Ascending aorta (tissue), 2 donors: ENCODE measurements at regions not wholly inside any gene's neighbourhood (a gene's known extent, or its start where the extent isn't known, plus 50 kb on each side); places are given as distances from the start of the nearest gene placed in this dataset.

Source experiments
- DNase-seq, 2 donors: peaks; one replicate each; pipeline ENCODE4 v3.0.0-alpha.2; 2019; ENCODE audit warnings: low spot score in 2 of 2
- H3K27ac ChIP-seq, 2 donors: fragments of 200-600 bp; sonication (generic); one replicate each; pipeline ENCODE4 v1.5.1; 2016 to 2017; ENCODE audit warnings: mild to moderate bottlenecking in 1 of 2
- H3K27me3 ChIP-seq: fragments of 200-600 bp; sonication (generic); one replicate; pipeline ENCODE4 v1.5.1; 2017
- H3K36me3 ChIP-seq, 2 donors: fragments of 200-600 bp; sonication (generic); one replicate each; pipeline ENCODE4 v1.5.1; 2016
- H3K4me1 ChIP-seq, 2 donors: fragments of 200-600 bp; sonication (generic); one replicate each; pipeline ENCODE4 v1.5.1; 2016 to 2017; ENCODE audit warnings: mild to moderate bottlenecking in 1 of 2
- H3K4me3 ChIP-seq, 2 donors: fragments of 200-600 bp; sonication (generic); one replicate each; pipeline ENCODE4 v1.5.1; 2016 to 2017; ENCODE audit warnings: mild to moderate bottlenecking in 1 of 2
- H3K9me3 ChIP-seq, 2 donors: fragments of 200-600 bp; sonication (generic); one replicate each; pipeline ENCODE4 v1.5.1; 2016
- CTCF ChIP-seq, 3 experiments: fragments of 200-600 bp in 2 of 3; fragments of 450-650 bp in 1 of 3; sonication (generic) in 2 of 3; IDR thresholded peaks; one replicate each; pipeline ENCODE4 v1.5.1; 2016 to 2019; ENCODE audit warnings: antibody characterized with exemption in 3 of 3, mild to moderate bottlenecking in 1 of 3, moderate library complexity in 1 of 3
- intact Hi-C: fragments of 100-400 bp; cut with DNase I; formaldehyde crosslinking; loops from one replicate; pipeline ENCODE4 v1.15.1; 2023

DNA sequence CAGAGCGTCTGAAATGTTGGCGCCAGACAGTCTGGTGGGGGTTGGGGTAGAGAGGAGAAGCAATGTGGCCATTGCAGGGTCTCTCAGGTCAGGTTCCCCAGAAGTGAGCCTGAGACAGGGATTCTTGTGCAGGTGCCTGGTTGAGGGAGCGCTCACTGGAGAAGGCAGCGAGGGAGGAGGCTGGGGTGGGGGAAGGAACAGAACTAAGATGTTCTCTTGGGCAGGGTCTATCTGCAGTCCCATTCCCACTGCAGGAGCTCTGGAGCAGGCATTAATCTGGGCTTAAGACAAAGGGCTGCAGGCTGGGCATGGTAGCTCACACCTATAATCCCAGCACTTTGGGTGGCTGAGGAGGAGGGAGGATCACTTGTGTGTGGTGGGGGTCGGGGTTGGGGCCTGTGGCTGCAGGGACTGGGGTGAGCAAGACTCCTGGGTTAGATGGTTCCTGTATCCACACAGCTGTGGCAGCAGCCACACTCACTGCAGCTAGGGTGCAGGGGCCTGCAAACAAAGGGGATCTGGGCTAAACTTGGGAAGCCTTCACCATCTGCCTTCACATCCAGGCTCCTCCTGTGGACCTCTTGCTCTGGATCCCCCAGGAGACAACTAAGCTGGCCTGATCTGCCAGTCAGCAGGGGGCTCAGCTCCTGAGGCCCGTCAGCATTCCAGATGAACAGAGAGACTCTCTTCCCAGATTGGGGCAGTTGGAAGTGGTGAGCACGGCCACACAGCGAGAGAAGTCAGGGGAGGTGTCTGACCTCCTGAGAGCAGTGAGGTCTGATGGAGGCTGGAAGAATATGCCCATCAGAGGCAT is 172.5 kb downstream of the ABHD5 start:
- no peak for TF ChIP-seq CTCF (IDR thresholded peaks at IDR 0.05)
- no peaks in the 10 kb centered on the region for H3K9me3 ChIP-seq
- H3K4me3 ChIP-seq, result no peak overlapping the region
- no peaks in the 10 kb centered on the region for H3K36me3 ChIP-seq
- peak in 1 of 2 donors; percentile 28 for DNase-seq
- H3K27ac ChIP-seq, result no peak overlapping the region
- H3K4me1 ChIP-seq, result peaks cover 0 to 5% of the 10 kb centered on the region in 2 donors
- intact Hi-C loops, result loop anchor here (10.0 kb wide), 1 partner anchor 202 kb away; no protein-coding TSS in a partner anchor
- no peaks in the 10 kb centered on the region for H3K27me3 ChIP-seq

GRCh38 chr3:43863966-43864933 is 173.5 kb downstream of the ABHD5 start:
- Histone ChIP-seq H3K27me3 (no peaks in the 10 kb centered on the region), H3K4me1 (peaks cover 0 to 5% of the 10 kb centered on the region in 2 donors), H3K9me3 (no peaks in the 10 kb centered on the region), H3K27ac (no peak overlapping the region), H3K4me3 (no peak overlapping the region), H3K36me3 (no peaks in the 10 kb centered on the region)
- DNase-seq, result peak in 1 of 2 donors; percentile 43
- TF ChIP-seq CTCF (IDR thresholded peaks at IDR 0.05), result no peak
- intact Hi-C loops, result loop anchor here (10.0 kb wide), 1 partner anchor 201 kb away; no protein-coding TSS in a partner anchor

DNA sequence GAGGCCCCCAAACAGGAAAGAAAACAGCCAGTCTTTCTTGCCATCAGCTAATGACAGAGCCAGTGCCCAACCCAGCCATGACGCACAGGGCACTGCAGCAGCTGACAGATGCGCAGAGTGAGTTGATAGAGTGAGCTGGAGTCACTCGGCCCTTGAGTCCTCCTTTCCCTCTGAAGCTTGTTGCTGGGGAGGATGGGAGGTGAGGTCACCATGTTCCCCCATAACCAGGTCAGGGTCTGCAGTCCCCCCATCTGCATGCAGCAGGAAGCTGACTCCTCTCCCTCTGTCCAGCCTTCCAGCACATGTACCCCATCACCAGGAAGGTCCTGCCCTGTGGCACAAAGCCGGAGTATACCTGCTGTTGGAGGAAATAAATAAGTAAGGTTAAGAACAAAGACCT is 174.6 kb downstream of the ABHD5 start:
- Histone ChIP-seq H3K4me3 (no peak overlapping the region), H3K27ac (no peak overlapping the region), H3K27me3 (no peaks in the 10 kb centered on the region), H3K4me1 (peaks cover 5 to 14% of the 10 kb centered on the region in 2 donors), H3K9me3 (no peaks in the 10 kb centered on the region), H3K36me3 (no peaks in the 10 kb centered on the region)
- peak in 1 of 2 donors; percentile 35 for DNase-seq
- intact Hi-C loops, result loop anchor here (10.0 kb wide), 1 partner anchor 199 kb away; no protein-coding TSS in a partner anchor
- no peak for TF ChIP-seq CTCF (IDR thresholded peaks at IDR 0.05)

GRCh38 chr3:43865887-43866528 is 175.3 kb downstream of the ABHD5 start:
- Histone ChIP-seq H3K4me3 (no peak overlapping the region), H3K36me3 (no peaks in the 10 kb centered on the region), H3K27me3 (no peaks in the 10 kb centered on the region), H3K4me1 (peaks cover 5 to 21% of the 10 kb centered on the region in 2 donors), H3K27ac (no peak overlapping the region), H3K9me3 (no peaks in the 10 kb centered on the region)
- intact Hi-C loops, result loop anchor here (10.0 kb wide), 1 partner anchor 199 kb away; no protein-coding TSS in a partner anchor
- no peak for TF ChIP-seq CTCF (IDR thresholded peaks at IDR 0.05)
- DNase-seq, result peak in 1 of 2 donors; percentile 57
